HG02884 (cell line): ENCODE measurements at regions not wholly inside any gene's neighbourhood (a gene's known extent, or its start where the extent isn't known, plus 50 kb on each side); places are given as distances from the start of the nearest gene placed in this dataset.

Experiments
- ATAC-seq: cut with Tn5 transposase; IDR thresholded peaks from one replicate; pipeline ENCODE4 v1.9.1; 2021; ENCODE audit warnings: mild to moderate bottlenecking, moderate library complexity; ENCODE audit not compliant: unreplicated experiment

- no peak for ATAC-seq
Measured at GRCh38 chr2:16284941-16285625, 344.7 kb downstream of the MYCN start.

GRCh38 chr2:16283071-16283850 is 342.9 kb downstream of the MYCN start:
- ATAC-seq = no peak

GRCh38 chr2:16282511-16282910 is 342.2 kb downstream of the MYCN start:
- ATAC-seq = no peak

- peak; percentile 48 for ATAC-seq
Measured at GRCh38 chr2:16281451-16282335, 341.3 kb downstream of the MYCN start.

GRCh38 chr2:16280081-16280480 is 339.7 kb downstream of the MYCN start:
- no peak for ATAC-seq

GRCh38 chr2:16279641-16280040 is 339.3 kb downstream of the MYCN start:
- ATAC-seq = no peak

- no peak for ATAC-seq
Measured at GRCh38 chr2:16279201-16279570, 338.8 kb downstream of the MYCN start.

- no peak for ATAC-seq
Measured at GRCh38 chr2:16278421-16279200, 338.3 kb downstream of the MYCN start.

- ATAC-seq = no peak
Measured at GRCh38 chr2:16277117-16277516, 336.8 kb downstream of the MYCN start.

GRCh38 chr2:16275661-16276060 is 335.3 kb downstream of the MYCN start:
- ATAC-seq = no peak

- no peak for ATAC-seq
Measured at GRCh38 chr2:16275131-16275530, 334.8 kb downstream of the MYCN start.

GRCh38 chr2:16273111-16273510 is 332.8 kb downstream of the MYCN start:
- ATAC-seq = no peak

GRCh38 chr2:16272038-16272788 is 331.9 kb downstream of the MYCN start:
- ATAC-seq = no peak

GRCh38 chr2:16271231-16271896 is 331.0 kb downstream of the MYCN start:
- no peak for ATAC-seq

GRCh38 chr2:16270441-16270840 is 330.1 kb downstream of the MYCN start:
- ATAC-seq = no peak

GRCh38 chr2:16268301-16269000 is 328.1 kb downstream of the MYCN start:
- no peak for ATAC-seq

- no peak for ATAC-seq
Measured at GRCh38 chr2:16266571-16266970, 326.2 kb downstream of the MYCN start.

GRCh38 chr2:16264931-16265540 is 324.7 kb downstream of the MYCN start:
- ATAC-seq = no peak
